ENCODE measurements at regions not wholly inside any gene's neighbourhood (a gene's known extent, or its start where the extent isn't known, plus 50 kb on each side); places are given as distances from the start of the nearest gene placed in this dataset.

DNA sequence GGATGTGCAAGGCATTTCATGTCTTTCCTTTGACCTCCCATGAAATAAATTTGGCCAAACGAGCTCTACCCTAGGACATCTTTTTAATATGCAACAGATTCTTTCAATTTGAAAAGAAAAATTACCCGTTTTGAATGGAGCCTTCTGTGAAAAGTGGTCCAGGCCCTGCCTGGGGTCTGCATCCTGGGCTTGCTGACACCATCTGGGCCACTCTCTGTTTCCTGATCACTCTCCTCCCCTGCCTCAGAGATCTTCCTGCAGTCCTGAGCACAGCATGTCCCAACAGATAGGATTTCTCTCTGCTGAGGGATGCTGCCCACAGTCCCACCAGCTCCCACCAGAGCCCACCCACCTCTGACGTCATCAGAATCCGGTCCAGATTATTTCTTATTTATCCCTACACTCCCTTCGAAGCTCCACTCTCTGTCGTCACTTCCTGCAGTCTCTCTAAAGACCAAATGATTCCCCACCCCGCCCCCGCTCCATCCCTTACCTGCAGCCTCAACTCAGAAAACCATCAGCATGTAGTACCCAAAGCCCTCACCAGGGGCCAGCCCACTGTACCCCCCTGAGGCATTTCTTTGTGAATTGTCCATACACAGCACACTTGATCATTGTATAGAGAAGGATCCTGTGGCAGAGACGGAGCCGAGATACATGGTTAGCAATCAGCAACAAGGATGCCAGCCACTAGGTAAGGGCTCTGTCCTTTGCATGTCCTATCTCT is 192.1 kb upstream of the MGMT start:
- DNase-seq: no peak

- DNase-seq: no peak
These were observed 191.2 kb upstream of the MGMT start for GRCh38 chr10:129275886-129276285.

DNA sequence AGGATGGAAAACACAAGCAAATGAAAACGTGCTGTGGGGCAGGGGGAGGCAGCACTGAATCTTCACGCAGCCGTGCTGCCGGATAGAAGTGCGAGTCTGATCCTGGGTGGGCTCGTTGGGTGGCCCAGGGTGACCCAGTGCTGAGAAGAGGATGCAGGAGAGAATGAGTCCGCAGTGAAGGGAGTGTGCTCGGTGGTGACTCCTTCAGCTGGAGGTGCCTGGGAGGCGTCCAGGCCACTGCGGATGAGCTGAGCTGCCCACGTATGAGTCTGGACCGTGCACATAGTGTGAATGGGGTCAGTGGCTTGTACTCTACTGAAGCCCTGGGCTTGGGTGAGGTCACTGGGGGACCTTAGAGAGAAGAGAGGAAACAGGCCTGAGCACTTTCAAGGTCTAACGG is 190.0 kb upstream of the MGMT start:
- no peak for DNase-seq

- no peak for DNase-seq
These were observed 189.2 kb upstream of the MGMT start for GRCh38 chr10:129277841-129278240.

- DNase-seq: no peak
These were observed 188.4 kb upstream of the MGMT start for GRCh38 chr10:129278686-129279085.

DNA sequence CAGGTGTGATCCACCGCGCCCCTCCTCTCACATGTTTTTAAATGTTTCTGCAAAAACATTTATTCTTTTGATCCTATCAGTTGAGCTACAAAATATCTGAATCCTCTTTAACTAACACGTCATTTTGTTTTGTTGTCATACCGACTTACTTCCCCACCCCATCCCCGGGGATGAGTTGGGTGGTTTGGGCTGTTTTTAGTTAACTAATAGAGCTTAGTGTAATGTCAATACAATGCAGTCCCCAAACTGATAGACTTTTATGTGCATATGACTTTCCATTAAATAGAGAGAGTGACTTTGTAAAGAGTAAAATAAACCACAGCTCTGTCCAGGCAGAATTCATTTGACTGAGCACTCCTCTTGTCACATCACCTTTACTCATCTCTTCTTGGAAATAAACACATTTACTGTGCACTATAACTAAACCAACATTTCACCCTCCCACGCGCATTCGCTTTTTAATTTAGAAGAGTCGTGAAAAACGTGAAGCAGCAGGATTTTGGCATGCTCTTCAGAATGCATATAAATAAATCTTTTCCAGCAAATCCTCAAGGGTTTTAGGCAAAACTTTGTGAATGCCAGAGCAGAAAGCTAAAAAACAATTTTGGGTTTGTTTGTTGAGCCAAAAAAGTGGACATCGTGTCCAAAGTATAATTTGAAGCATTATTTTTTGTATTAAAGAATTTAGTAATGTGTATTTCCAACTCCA is 187.4 kb upstream of the MGMT start:
- no peak for DNase-seq

- DNase-seq: no peak
These were observed 186.9 kb upstream of the MGMT start for GRCh38 chr10:129280155-129280502.

GRCh38 chr10:129280908-129281586 is 186.0 kb upstream of the MGMT start:
- DNase-seq: no peak

GRCh38 chr10:129285459-129285858 is 181.6 kb upstream of the MGMT start:
- no peak for DNase-seq

DNA sequence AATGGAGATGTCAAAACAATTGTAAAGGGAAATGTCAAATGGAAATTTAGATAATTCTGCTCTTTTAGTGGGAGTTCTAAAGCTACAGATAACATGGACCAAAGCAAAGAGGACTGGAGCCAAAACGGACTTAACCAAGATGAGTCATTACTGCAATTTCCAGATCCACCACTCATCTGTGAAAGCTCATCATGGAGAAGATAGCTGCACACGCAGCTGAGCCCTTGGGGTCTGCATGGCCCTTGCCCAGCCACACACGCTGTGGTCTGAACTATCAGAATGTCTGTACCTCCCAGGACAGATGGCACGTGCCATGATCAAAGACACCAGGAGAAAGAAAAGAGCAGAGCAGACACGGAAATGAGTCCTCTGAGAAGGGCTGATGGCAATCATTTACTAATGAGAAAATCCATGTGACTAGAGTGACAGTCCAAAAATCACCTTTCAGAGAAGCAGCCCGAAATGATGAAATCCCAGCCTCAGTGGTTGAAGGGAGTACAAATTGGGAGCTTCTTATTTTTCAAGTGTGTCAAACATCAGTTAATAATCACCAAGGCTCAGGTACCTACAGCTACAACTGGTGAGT is 177.9 kb upstream of the MGMT start:
- DNase-seq: no peak

DNA sequence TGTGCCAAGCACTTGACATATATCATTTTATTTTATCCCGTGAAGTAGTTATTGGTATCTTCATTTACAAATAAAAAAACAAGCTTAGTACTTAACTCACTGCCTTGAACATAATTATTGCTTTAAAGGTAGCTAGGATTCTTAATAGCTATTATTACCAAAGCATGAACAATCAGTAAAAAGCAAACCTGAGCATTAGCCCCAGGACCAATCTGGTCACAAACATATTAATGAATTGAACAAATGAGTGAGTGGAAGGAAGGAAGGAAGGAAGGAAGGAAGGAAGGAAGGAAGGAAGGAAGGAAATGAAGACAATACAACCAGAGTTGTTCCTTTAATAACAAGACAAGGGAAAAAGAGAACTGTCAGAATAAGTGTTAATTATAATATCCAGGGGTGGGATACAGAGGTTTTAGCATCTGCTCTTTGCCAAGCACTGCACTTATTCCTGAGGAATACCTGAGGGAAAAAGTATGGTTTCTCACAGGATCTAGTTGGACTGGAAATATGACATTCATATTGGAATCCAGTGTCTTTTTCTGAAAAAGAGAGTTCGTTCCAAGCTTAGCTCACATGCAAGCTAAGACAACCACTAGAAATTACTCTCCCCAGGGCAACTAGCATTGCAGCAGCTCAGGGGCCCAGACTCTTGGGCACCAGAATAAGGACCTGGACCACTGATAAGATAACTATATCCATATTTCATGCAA is 172.9 kb upstream of the MGMT start:
- DNase-seq: no peak

- DNase-seq: no peak
These were observed 172.1 kb upstream of the MGMT start for GRCh38 chr10:129294944-129295343.

GRCh38 chr10:129305046-129305445 is 162.0 kb upstream of the MGMT start:
- no peak for DNase-seq

GRCh38 chr10:129307141-129307540 is 159.9 kb upstream of the MGMT start:
- DNase-seq: no peak

- DNase-seq: no peak
These were observed 158.0 kb upstream of the MGMT start for GRCh38 chr10:129308953-129309564.

DNA sequence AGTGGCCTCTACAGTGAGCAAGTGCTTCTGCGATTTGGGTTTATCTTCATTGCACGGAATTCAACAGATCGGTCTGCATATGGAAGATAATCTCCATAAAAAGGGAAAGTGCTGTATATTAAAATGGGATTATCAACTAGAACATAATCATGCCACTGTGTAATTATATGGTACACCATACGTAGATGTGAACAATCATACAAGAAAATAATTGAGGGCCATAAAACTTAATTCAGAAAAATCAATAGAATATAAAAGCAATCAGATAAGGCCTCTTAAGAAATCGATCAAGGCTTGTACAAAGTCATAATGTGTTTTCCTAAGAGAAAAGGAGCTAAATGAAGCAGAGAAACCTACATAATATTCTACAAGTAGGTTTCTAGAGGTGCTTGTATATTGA is 157.5 kb upstream of the MGMT start:
- no peak for DNase-seq

GRCh38 chr10:129310881-129311280 is 156.2 kb upstream of the MGMT start:
- no peak for DNase-seq

GRCh38 chr10:129319934-129320333 is 147.1 kb upstream of the MGMT start:
- no peak for DNase-seq

GRCh38 chr10:129320340-129320739 is 146.7 kb upstream of the MGMT start:
- no peak for DNase-seq

- DNase-seq: no peak
These were observed 145.3 kb upstream of the MGMT start for GRCh38 chr10:129321727-129322126.

- DNase-seq: no peak
These were observed 143.9 kb upstream of the MGMT start for GRCh38 chr10:129322933-129323820.

GRCh38 chr10:129323879-129324278 is 143.2 kb upstream of the MGMT start:
- DNase-seq: no peak

Data from EL (cell line).